ENCODE measurements at regions not wholly inside any gene's neighbourhood (a gene's known extent, or its start where the extent isn't known, plus 50 kb on each side); places are given as distances from the start of the nearest gene placed in this dataset.

GRCh38 chr6:168967281-168967925 is 286.2 kb downstream of the THBS2 start:
- no peak for TF ChIP-seq EP300 (IDR thresholded peaks at IDR 0.05; ENCODE audit: borderline replicate concordance)
- no peak for TF ChIP-seq MAX (IDR thresholded peaks at IDR 0.05)
- TF ChIP-seq YY1 (IDR thresholded peaks at IDR 0.05; ENCODE audit: low read depth): no peak
- no peak for TF ChIP-seq FOXM1 (IDR thresholded peaks at IDR 0.05; ENCODE audit: borderline replicate concordance, low read depth)
- no peak for TF ChIP-seq EGR1 (IDR thresholded peaks at IDR 0.05)
- no peak for TF ChIP-seq NFIC (IDR thresholded peaks at IDR 0.05)
- TF ChIP-seq TCF12 (IDR thresholded peaks at IDR 0.05; ENCODE audit: low read depth): no peak
